NCI-H1436 (cell line): ENCODE measurements at regions not wholly inside any gene's neighbourhood (a gene's known extent, or its start where the extent isn't known, plus 50 kb on each side); places are given as distances from the start of the nearest gene placed in this dataset.
"Not testable (repeated sequence)": the region's sequence is repeated elsewhere in the genome, so short reads cannot be mapped to it uniquely, and the experiment has no call there.

Experiments used
- DNase-seq: peaks from one replicate; lab custom pipeline; 2025; lab: John Stamatoyannopoulos, UW

DNA sequence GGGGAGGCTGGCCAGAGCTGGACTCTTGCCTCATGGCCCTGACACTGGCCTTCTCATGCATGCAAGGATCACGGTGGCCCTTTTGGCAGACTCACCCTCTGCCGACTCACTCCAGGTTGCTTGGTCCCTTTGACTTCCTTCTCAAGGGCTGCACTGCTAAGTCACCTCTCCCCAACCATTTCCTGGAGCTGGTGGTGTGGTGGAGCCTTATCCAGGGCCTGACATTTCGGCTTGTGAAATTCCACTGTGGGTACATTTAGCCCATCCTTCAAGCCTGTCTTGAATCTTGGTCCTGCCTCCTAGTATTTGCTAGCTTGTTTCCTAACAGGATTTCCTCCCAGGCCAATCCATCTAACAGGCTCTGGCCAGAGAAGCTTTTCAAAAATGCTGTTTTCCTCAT, 52.6 kb upstream of the JUN start:
- no peak for DNase-seq

DNA sequence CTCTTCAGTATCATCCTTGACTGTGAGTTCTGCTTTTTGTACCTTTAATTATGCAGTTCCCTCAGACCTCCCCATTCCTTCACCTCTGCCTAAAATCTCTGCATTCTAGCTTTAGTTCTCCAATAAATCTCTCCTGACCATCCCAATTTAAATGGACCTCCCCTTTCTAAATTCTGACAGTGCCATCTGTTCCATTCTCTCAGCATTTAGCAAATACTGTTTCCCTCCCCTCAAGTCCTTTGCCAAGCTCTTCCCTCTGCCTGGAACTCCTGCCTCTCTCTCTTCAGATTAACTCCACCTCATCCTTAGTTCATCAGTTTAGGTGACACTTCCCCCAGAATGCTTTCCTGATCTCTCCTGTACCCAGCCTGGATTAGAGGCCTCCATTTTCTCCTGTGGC, 54.0 kb upstream of the JUN start:
- DNase-seq = no peak

DNA sequence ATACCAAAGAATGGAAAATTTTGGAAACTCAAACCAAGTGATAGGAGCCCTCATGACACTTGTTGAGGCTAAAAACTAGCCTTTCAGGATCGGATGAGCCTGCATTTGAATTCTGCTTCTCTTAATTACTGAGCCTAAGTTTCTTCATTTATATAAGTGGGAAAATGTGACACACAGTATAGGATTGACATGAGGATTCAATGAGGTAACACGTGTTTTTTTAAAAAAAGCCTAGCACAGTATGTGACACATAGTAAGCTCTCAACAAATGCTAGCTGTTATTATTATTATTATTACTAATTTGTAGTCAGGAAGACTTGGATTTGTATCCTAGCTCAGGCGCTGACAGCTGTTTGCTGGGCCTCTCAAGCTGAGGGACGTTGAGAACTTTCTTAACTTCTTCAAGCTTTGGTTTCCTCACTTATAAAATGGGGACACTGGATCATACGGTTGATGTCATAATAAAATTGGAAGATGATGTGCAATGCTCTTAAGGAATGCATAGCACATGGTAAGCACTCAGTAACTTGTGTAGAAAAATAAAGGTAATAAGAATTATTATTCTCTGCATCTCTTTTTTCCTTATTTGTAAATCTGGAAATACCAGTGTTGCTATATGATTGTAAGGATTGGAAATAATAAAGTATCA, 55.4 kb upstream of the JUN start:
- DNase-seq = no peak

DNA sequence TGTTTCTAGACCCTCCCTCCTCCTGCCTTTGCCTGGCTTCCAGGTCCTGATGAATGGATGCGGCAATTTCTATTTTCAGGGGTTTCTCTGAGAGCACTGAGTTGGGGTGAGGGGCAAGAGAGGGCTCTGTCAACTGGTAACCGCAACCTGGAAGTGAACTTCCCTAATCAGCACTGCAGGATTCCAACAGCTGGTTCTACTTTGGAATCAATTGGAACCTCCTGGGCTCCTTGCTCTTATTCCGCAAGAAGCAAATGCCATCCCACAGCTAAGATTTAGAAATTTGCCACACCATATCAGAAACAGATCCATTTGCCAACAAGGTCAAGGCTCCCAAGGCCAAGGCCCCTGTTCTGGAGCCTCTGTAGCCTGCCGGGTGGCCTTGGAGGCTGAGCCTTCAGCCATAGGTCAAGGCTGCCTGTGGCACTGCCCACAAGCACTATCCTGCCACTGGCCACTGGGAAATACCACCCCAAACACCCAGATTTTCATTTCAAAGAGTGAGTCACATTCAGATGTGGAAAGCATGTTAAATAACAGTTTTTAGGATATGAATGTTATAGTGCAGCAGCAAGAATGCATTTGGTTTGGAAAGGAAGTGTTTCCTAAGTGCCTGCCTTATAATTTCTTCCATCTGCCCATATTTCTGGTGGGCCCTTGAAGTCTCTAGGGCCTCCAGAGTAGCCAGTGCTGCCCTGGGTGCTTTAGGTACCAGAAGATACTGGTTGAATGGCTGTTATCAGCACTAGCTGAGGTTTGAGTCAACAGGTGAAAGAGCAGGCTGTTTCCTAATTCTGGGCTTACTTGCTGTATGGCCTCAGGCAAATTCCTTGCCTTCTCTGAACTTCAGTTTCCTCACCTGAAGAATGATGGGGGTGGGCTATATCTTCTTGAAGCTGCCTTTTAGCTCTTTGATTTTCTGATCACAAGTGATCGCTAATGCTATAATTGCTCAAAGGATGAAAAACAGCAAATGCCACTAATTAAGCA, 56.3 kb upstream of the JUN start:
- no peak for DNase-seq

DNA sequence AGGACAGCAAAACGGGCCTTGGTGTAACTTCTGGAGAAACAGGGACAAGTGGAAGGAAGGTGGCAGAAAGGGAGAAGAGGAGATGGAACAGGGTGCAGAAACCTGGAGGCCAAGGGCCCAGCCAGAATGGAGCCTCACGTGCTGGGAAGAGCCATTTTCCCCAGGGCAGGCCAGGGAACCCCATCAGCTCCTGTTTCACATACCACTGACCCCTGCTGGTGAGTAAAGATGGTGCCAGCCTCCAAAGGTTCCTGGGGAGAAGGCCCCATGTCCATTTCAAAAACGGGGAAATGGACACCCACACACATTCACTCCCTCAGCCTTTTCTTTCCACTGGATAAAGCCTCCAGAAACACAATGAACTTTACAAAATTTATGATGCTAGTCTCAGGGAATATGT, 57.6 kb upstream of the JUN start:
- no peak for DNase-seq

DNA sequence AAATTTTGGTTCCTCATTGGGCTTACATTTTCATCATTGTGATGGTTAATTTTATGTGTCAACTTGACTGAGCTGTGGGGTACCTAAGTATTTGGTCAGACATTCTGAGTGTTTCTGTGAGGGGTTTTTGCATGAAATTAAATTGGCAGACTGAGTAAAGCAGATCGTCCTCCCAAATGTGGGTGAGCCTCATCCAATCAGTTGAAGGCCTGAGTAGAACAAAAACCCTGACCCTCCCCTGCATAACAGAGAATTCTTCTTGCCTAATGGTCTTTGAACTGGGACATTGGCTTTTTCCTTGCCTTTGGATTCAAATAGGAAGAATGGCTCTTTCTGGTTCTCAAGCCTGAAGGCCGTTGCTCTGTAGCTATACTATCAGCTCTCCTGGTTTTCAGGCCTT, 59.1 kb upstream of the JUN start:
- no peak for DNase-seq

DNA sequence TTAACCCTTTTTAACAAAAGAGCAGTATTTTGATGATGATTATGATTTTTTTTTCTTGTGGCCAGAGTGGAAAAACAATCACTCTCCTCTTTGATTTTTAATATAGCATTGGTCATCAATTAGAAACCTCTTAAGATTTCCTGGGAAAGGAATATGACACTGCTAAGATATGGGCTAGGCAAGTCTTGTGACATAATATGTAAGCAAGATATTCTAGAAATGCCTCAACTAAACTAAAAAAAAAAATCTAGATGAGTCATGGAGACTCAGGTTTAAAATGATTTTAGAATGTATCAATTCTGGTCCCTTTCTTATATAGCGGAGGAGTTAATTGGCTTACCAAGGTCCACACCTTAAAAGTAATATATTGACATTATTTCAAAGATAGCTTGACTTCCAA, 60.3 kb upstream of the JUN start:
- DNase-seq = no peak

DNA sequence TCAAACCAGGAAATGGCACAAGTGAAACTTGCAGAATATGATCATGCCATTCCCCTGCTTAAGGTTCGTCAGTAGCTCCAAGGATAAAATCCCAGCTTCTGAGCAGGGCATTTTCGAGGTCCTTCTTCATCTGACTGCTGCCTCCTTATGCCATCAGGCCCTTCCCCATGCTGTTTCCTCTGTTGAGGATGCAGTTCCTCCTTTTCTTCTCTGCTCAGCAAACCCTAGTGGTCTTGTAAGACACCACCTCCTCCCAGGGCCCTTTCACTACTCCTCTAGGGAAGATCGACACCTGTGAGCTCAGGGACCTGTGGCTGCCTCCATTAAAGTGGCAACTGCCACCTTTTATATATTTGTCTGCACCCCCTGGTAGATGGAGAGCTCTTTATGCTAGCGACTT, 62.1 kb upstream of the JUN start:
- DNase-seq = no peak

DNA sequence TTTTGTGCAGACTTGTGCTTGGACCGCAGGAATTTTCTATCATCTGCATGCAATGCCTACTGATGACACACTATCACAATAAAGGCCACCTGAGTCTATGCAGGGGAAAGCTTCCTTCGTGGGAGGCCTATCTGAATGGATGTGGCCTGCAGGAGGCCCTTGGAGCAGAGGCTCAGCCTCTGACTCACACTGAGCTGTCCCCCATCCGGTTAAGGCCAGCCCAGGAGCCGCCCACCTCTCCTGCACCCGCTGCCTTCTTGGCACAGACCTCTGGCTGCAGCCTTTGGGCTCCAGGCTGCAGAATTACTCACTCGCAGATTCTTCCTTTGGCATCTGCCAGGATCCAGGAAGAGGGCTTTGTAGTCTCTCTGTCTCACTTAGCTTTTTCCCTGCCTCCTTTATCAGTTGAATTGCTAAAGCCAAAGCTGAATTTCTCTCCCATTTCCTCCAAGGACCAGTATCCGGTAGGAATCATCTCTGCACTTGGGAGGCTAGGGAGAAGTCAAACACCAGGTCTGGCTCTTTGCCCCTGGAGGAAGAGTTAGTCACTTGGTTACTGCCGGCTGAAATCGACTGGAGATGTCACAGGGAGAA, 65.1 kb upstream of the JUN start:
- DNase-seq = no peak

DNA sequence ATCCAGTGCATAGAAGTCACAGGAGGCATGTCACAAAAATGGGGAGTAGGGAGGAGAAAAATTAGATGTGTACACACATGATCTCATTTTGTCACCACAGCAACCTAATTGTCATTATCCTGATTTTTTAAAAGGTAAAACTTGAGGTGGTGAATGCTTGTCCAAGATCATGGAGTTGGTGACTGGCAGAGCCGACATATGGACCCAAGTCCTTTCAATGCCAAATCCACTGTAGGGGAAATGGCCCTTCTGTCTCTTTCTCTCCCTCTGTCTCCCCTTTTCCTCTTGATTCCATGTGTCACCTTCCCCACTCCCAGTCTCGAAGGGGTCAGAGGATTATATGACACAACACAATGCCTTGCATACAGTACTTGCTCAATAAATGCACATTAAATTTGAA, 65.7 kb upstream of the JUN start:
- no peak for DNase-seq

DNA sequence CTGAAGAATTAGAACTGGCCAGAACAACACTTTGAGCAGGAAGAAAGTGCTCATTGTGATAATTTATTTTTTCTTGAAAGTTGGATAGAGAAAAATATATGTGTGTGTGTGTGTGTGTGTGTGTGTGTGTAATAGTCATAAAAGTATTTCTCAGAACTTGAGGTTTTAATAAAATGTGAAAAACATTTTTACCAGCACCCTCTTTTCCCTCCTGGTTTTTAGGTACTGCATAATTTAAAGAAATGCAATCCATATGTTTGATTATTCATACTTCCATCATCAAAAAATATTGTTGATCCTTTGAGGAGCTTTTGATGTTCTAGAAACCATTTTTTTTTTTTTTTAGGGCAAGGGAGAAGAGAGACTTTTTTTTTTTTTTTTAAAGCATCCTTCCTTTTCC, 66.8 kb upstream of the JUN start:
- DNase-seq = no peak

DNA sequence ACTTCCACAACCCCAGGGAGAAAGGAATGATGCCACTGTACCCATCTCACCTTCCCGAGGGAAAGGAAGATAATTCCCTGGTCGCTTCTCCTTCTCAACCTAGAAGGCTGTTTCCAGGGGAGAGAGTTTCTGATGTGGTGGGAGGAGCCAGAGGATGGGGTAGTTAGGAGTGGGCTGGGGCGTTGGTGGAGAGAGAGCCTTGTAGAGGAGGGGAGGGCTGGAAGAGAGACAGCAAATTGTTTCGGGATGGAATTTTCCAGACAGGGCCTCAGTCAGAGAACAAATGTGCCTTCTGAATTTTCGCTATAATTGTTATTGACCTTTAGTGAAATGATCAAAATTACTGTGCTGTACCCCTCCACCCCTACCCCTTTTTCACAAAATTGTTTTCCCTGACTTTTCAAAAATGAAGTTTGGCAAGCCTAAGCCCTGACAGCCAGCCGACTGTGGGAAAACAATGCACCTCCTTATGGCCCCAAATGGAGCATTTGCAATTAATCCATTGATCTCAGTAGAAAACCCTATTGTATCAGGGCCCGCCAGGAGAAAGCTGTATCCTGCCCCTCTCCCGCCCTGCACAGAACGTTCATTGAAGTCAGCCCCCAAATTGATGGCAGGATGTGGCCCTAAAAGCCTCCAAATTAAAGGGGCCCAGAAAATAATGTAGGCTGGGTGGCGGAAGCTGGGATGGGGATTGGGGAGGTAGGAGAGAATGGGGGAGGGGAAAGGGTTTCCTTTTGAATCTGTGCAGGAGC, 69.1 kb upstream of the JUN start:
- DNase-seq = no peak

DNA sequence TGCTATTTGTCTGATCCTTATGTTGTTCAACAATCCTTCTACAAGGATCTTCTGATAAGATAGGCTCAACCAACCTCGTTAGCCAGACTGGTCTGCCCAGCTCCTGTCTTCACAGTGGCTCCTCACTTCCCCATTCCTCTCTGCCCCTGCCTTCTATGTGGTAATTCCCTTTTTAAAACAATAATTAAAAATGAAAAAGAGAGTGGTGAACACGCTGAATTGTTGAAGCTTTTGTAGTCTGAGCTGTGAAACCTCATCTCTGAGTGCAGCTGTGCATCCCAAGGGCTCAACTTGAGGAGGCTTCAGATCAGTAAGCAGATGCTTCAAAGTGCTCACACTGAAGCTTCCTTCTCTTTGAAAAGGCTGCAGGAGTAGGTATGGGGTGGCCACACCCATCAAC, 70.7 kb upstream of the JUN start:
- no peak for DNase-seq

DNA sequence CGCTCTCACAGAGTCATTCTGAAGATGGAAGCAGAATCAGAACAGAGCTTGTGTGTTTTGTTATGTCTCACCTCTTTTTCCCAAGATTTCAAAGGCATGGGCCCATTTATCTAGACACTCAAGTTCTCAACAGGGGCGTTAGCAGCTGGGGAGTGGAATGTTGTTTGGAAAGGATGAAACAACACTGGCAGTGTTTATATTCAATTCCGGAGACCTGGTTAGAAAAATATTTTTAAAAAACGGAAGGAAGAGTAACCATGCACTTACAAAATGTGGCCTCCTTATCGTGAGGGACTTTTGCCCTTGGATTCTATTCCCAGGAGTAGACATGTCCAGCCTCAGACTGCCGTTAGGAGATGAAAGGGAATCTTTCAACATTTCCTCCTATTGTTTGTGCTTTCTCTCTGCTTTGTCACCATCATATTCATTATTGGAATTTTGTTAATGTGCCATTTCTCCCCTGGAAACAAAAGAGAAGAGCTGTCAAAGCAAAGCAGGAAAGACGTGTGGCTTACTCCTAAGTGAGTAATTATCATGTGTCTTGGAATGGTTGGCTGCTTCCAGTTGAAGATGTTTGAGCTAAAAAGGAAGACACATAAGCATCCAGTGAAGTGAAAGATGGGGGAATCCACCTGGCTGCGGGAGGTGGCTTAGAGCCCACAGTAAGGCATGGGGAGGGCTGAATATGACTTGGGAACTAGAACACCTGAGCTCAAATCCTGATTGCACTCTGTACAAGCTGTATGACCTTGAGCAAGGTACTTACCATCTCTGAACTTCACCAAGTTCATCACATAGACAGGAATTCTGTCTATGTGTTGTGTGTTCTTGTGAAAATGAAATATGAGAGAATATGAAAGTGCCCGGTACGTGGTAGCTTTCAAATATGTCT, 71.7 kb upstream of the JUN start:
- no peak for DNase-seq

DNA sequence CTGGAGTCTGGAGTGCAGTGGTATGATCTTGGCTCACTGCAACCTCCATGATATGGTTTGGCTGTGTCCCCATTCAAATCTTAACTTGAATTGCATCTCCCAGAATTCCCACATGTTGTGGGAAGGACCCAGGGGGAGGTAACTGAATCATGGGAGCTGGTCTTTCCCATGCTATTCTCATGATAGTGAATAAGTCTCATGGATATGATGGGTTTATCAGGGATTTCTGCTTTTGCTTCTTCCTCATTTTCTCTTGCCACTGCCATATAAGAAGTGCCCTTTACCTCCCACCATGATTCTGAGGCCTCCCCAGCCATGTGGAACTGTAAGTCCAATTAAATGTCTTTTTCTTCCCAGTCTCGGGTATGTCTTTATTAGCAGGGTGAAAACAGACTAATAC, 72.4 kb upstream of the JUN start:
- not testable (repeated sequence) for DNase-seq

DNA sequence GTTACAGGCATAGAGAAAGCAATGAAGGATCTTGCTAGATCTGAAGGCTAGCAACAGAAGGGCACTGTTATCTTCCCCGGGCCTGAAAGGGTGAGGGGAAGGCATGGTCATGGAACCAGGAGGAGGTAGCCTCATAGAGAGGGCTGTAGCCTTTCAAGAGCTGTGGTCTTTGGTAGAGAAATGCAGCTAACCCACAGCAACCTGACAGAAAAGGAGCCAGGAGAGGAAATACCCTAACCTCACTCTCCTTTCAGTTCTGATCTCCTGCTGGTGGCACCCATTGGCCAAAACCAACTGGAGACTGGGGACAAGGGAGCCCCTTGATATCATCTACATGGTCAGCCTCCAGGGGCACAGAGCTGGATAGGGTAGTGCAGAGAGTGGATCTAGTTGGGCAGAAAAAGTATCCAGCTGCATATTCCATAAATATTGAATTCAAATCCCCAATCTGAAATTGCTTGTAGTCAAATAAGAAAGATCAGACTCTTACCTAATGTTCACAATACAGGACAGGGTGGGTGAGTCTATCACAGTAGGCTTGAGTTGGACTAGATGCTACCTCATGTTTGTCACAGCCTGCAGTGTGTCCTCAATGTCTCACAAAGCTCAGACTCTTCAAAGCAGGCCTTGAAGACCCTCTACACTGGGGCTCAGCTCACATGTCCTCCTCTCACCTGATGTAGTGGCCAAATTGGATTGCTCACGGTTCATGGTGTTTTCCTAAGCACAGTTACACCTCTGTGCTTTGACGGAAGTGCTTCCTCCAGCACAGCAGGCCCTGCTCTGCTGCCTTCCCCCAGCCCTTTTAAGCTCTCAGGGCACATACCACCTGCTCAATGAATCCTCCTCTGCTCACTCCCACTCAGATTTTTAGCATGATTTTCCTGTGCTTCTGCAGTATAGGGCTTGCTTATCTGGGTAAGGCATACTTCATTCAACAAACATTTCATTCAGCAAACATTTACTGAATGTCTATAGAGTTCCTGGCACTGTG, 74.1 kb upstream of the JUN start:
- no peak for DNase-seq

DNA sequence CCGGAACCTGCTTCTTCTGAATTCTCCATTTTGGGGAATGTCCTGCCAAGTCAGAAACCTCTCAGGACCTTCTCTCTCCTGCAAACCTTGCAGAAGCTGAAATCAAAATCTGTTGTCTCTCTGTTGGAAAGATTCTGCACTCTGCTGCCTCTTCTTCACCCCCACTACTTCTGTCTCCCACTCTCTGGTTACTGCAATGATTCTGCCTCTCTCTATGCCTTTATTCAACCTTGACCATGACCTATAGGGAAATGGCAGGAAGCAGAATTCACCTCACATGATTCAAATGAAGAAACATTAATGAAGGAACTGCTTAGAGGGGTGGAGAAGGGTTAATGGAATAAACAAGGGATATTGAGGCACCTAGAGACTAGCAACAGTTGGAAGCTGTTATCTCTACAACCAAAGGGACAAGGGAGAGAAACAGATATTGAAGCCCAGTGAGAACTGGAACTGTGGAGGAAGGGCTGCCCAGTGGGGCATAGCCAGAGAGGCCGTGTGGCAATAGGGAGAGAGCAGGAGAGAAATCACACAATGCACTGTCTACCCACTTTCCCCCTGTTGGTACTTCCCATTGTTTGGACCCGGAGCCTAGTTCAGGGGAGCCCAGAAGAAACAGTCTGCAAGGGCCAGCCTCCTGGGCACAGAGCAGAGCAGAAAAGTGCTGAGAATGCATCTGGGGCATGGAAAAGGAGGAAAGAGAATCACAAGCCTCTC, 76.1 kb upstream of the JUN start:
- no peak for DNase-seq

DNA sequence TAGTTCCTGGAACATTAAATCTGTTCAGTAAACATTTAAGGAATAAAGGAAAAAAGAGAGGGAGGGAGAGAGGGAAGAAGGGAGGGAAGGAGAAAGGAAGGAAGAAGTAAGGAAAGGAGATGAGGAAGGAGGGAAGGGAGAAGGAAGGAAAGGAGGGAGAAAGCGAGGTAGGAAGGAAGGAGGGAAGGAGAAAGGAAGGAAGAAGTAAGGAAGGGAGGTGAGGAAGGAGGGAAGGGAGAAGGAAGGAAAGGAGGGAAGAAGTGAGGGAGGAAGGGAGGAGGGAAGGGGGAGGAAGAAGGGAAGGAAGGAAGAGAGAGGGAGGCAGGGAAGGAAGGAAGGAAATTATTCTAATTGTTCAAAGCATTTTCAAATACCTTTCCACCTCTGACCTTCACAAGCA, 77.2 kb upstream of the JUN start:
- DNase-seq = no peak

DNA sequence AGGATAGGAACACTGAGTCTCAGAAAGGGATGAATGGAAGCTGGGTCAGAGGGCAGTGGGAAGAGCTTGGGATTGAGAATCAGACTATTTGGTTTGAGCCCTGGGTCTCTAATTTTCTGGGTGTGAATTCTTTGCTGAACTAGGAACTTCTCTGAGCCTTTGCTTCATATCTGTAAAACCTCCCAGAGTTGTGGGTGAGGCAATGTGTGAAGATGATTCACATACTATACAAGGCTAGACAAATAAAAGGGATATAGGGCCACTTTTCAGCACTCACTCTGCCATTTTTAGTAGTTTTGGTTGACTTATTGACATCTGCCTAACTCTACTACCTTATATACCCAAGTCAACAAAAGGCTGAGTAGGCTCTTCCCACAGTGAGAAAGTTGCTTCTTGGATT, 77.7 kb upstream of the JUN start:
- no peak for DNase-seq
